ENCODE measurements at regions not wholly inside any gene's neighbourhood (a gene's known extent, or its start where the extent isn't known, plus 50 kb on each side); places are given as distances from the start of the nearest gene placed in this dataset.

- H3K4me1 Mint-ChIP-seq = no peaks in the 10 kb centered on the region
- peaks cover 8% of the 10 kb centered on the region in 2 donors for H3K9me3 Mint-ChIP-seq
Observed at GRCh38 chr22:47377926-47378560, 615.6 kb downstream of the TBC1D22A start.

GRCh38 chr22:47376901-47377505, 614.6 kb downstream of the TBC1D22A start:
- peaks cover 8% of the 10 kb centered on the region in 2 donors for H3K9me3 Mint-ChIP-seq
- H3K4me3 Mint-ChIP-seq = no peak overlapping the region
- no peaks in the 10 kb centered on the region for H3K4me1 Mint-ChIP-seq
- H3K27me3 Mint-ChIP-seq = peaks cover 6 to 10% of the 10 kb centered on the region in 2 donors
- ATAC-seq (replicated peaks) (no peak), DNase-seq (no peak)
- peaks cover 4 to 10% of the 10 kb centered on the region in 2 donors for H3K36me3 Mint-ChIP-seq
- H3K27ac Mint-ChIP-seq = no peak overlapping the region

More at GRCh38 chr22:47377926-47378560, 615.6 kb downstream of the TBC1D22A start:
- ATAC-seq (replicated peaks) (no peak), DNase-seq (no peak)
- Mint-ChIP-seq H3K36me3 (peaks cover 4 to 10% of the 10 kb centered on the region in 2 donors), H3K4me3 (no peak overlapping the region), H3K27ac (no peak overlapping the region), H3K27me3 (peaks cover 6 to 10% of the 10 kb centered on the region in 2 donors)

- H3K36me3 Mint-ChIP-seq = peaks cover 4 to 10% of the 10 kb centered on the region in 2 donors
Observed at GRCh38 chr22:47376322-47376700, 613.9 kb downstream of the TBC1D22A start.

GRCh38 chr22:47375621-47376321, 613.3 kb downstream of the TBC1D22A start:
- peaks cover 6 to 10% of the 10 kb centered on the region in 2 donors for H3K27me3 Mint-ChIP-seq
- peaks cover 4 to 10% of the 10 kb centered on the region in 2 donors for H3K36me3 Mint-ChIP-seq
- H3K4me3 Mint-ChIP-seq = no peak overlapping the region
- H3K4me1 Mint-ChIP-seq = no peaks in the 10 kb centered on the region
- ATAC-seq (replicated peaks) (no peak), DNase-seq (no peak)
- H3K27ac Mint-ChIP-seq = no peak overlapping the region
- peaks cover 8% of the 10 kb centered on the region in 2 donors for H3K9me3 Mint-ChIP-seq

More at GRCh38 chr22:47376322-47376700, 613.9 kb downstream of the TBC1D22A start:
- DNase-seq (no peak), ATAC-seq (replicated peaks) (no peak)
- Mint-ChIP-seq H3K9me3 (peaks cover 8% of the 10 kb centered on the region in 2 donors), H3K4me1 (no peaks in the 10 kb centered on the region), H3K27me3 (peaks cover 6 to 10% of the 10 kb centered on the region in 2 donors), H3K27ac (no peak overlapping the region), H3K4me3 (no peak overlapping the region)

- no peak overlapping the region for H3K27ac Mint-ChIP-seq
- ATAC-seq (replicated peaks) = no peak
- peaks cover 8% of the 10 kb centered on the region in 2 donors for H3K9me3 Mint-ChIP-seq
- H3K4me3 Mint-ChIP-seq = no peak overlapping the region
- no peaks in the 10 kb centered on the region for H3K4me1 Mint-ChIP-seq
- peaks cover 10 to 11% of the 10 kb centered on the region in 2 donors for H3K27me3 Mint-ChIP-seq
- DNase-seq = no peak
- peaks cover 4 to 10% of the 10 kb centered on the region in 2 donors for H3K36me3 Mint-ChIP-seq
Observed at GRCh38 chr22:47374901-47375575, 612.6 kb downstream of the TBC1D22A start.

- ATAC-seq (replicated peaks) (no peak), DNase-seq (no peak)
- H3K4me1 Mint-ChIP-seq = no peaks in the 10 kb centered on the region
- H3K27ac Mint-ChIP-seq = no peak overlapping the region
- H3K36me3 Mint-ChIP-seq = peaks cover 4 to 10% of the 10 kb centered on the region in 2 donors
- peaks cover 8% of the 10 kb centered on the region in 2 donors for H3K9me3 Mint-ChIP-seq
- peaks cover 10 to 18% of the 10 kb centered on the region in 2 donors for H3K27me3 Mint-ChIP-seq
- no peak overlapping the region for H3K4me3 Mint-ChIP-seq
Observed at GRCh38 chr22:47374273-47374771, 611.9 kb downstream of the TBC1D22A start.

GRCh38 chr22:47373648-47374272, 611.3 kb downstream of the TBC1D22A start:
- H3K27ac Mint-ChIP-seq = no peak overlapping the region
- H3K36me3 Mint-ChIP-seq = peaks cover 1 to 8% of the 10 kb centered on the region in 2 donors
- H3K4me3 Mint-ChIP-seq = no peak overlapping the region
- no peak for ATAC-seq (replicated peaks)
- H3K9me3 Mint-ChIP-seq = peaks cover 6% of the 10 kb centered on the region in 2 donors
- H3K4me1 Mint-ChIP-seq = no peaks in the 10 kb centered on the region
- peaks cover 13 to 18% of the 10 kb centered on the region in 2 donors for H3K27me3 Mint-ChIP-seq
- no peak for DNase-seq

GRCh38 chr22:47372596-47373385, 610.3 kb downstream of the TBC1D22A start:
- ATAC-seq (replicated peaks) (no peak), DNase-seq (no peak)
- H3K27me3 Mint-ChIP-seq = peaks cover 16 to 18% of the 10 kb centered on the region in 2 donors
- no peaks in the 10 kb centered on the region for H3K9me3 Mint-ChIP-seq
- H3K4me1 Mint-ChIP-seq = no peaks in the 10 kb centered on the region
- H3K36me3 Mint-ChIP-seq = no peaks in the 10 kb centered on the region
- no peak overlapping the region for H3K4me3 Mint-ChIP-seq
- H3K27ac Mint-ChIP-seq = no peak overlapping the region

- no peak overlapping the region for H3K4me3 Mint-ChIP-seq
- ATAC-seq (replicated peaks) = no peak
- no peaks in the 10 kb centered on the region for H3K36me3 Mint-ChIP-seq
- no peaks in the 10 kb centered on the region for H3K9me3 Mint-ChIP-seq
- H3K27me3 Mint-ChIP-seq = peaks cover 22 to 23% of the 10 kb centered on the region in 2 donors
- DNase-seq = no peak
- no peaks in the 10 kb centered on the region for H3K4me1 Mint-ChIP-seq
- no peak overlapping the region for H3K27ac Mint-ChIP-seq
Observed at GRCh38 chr22:47372111-47372581, 609.7 kb downstream of the TBC1D22A start.

- H3K4me1 Mint-ChIP-seq = no peaks in the 10 kb centered on the region
- no peaks in the 10 kb centered on the region for H3K9me3 Mint-ChIP-seq
Observed at GRCh38 chr22:47371263-47372090, 609.0 kb downstream of the TBC1D22A start.

GRCh38 chr22:47370448-47371262, 608.2 kb downstream of the TBC1D22A start:
- no peak for ATAC-seq (replicated peaks)
- Mint-ChIP-seq H3K36me3 (no peaks in the 10 kb centered on the region), H3K27ac (no peak overlapping the region), H3K27me3 (peaks cover 25 to 31% of the 10 kb centered on the region in 2 donors), H3K4me3 (no peak overlapping the region), H3K4me1 (no peaks in the 10 kb centered on the region), H3K9me3 (no peaks in the 10 kb centered on the region)
- no peak for DNase-seq

More at GRCh38 chr22:47371263-47372090, 609.0 kb downstream of the TBC1D22A start:
- Mint-ChIP-seq H3K4me3 (no peak overlapping the region), H3K36me3 (no peaks in the 10 kb centered on the region), H3K27me3 (peaks cover 25 to 26% of the 10 kb centered on the region in 2 donors), H3K27ac (no peak overlapping the region)
- DNase-seq (no peak), ATAC-seq (replicated peaks) (no peak)
